CD14-positive monocyte (primary cell): ENCODE measurements at regions not wholly inside any gene's neighbourhood (a gene's known extent, or its start where the extent isn't known, plus 50 kb on each side); places are given as distances from the start of the nearest gene placed in this dataset. TPM values are rescaled to one million over a fixed set of nuclear protein-coding genes. Genes with fewer than 3 reads are reported as not detected.

ENCODE experiments used
- DNase-seq, 3 donors: peaks; one replicate each; pipeline ENCODE4 v3.0.0-alpha.2; 2011 to 2022
- H2AFZ ChIP-seq: 2 replicates; pipeline ENCODE4 v1.6.0; 2012; ENCODE audit warnings: mild to moderate bottlenecking, low read depth, low read length, inconsistent platforms; ENCODE audit not compliant: insufficient read depth, poor library complexity, severe bottlenecking
- H3K27ac ChIP-seq, 2 donors: 1 replicate in 1 of 2; 2 replicates in 1 of 2; pipeline ENCODE4 v1.5.1; 2012 to 2013; ENCODE audit warnings: low read length in 2 of 2, control low read depth in 1 of 2, inconsistent platforms in 1 of 2, low read depth in 1 of 2, mild to moderate bottlenecking in 1 of 2
- H3K27me3 ChIP-seq, 2 donors: one replicate each; pipeline versions ENCODE4 v1.6.0 to v1.6.1; 2011 to 2013; ENCODE audit warnings: low read length in 2 of 2; ENCODE audit not compliant: control insufficient read depth in 2 of 2, insufficient read depth in 2 of 2
- H3K36me3 ChIP-seq, 2 donors: replicated peaks in 1 of 2; 1 replicate in 1 of 2; 2 replicates in 1 of 2; pipeline versions ENCODE4 v1.5.1 to v1.6.1; 2012 to 2013; ENCODE audit warnings: low read length in 2 of 2, control low read depth in 1 of 2, inconsistent platforms in 1 of 2, mild to moderate bottlenecking in 1 of 2; ENCODE audit not compliant: insufficient read depth in 2 of 2, control insufficient read depth in 1 of 2
- H3K4me1 ChIP-seq, 2 donors: 1 replicate in 1 of 2; 2 replicates in 1 of 2; pipeline versions ENCODE4 v1.5.1 to v1.6.1; 2012 to 2013; ENCODE audit warnings: low read length in 2 of 2, control low read depth in 1 of 2, inconsistent platforms in 1 of 2, mild to moderate bottlenecking in 1 of 2, moderate library complexity in 1 of 2; ENCODE audit not compliant: insufficient read depth in 2 of 2, control insufficient read depth in 1 of 2
- H3K4me2 ChIP-seq: replicated peaks from 2 replicates; pipeline ENCODE3; 2012; ENCODE audit warnings: low read length, moderate library complexity, mild to moderate bottlenecking; ENCODE audit not compliant: poor library complexity, severe bottlenecking; ENCODE audit errors: extremely low read depth
- H3K4me3 ChIP-seq, 3 experiments: fragments of 200-600 bp in 1 of 3; sonication (generic) in 1 of 3; replicated peaks in 1 of 3; 1 replicate in 2 of 3; 2 replicates in 1 of 3; pipeline ENCODE4 v1.5.1; 2011 to 2013; ENCODE audit warnings: low read length in 3 of 3, mild to moderate bottlenecking in 3 of 3, control low read depth in 2 of 3, low read depth in 2 of 3, inconsistent platforms in 1 of 3, moderate library complexity in 1 of 3
- H3K79me2 ChIP-seq: 2 replicates; pipeline ENCODE4 v1.6.0; 2012; ENCODE audit warnings: mild to moderate bottlenecking, control low read depth, inconsistent platforms, low read length, moderate library complexity; ENCODE audit not compliant: insufficient read depth
- H3K9ac ChIP-seq: 2 replicates; pipeline ENCODE4 v1.6.0; 2017; ENCODE audit warnings: low read length, mild to moderate bottlenecking; ENCODE audit not compliant: insufficient read depth, poor library complexity, severe bottlenecking
- H3K9me3 ChIP-seq, 2 donors: replicated peaks in 1 of 2; 1 replicate in 1 of 2; 2 replicates in 1 of 2; pipeline versions ENCODE4 v1.5.1 to v1.6.1; 2012 to 2013; ENCODE audit warnings: low read length in 2 of 2, control low read depth in 1 of 2; ENCODE audit not compliant: control insufficient read depth in 1 of 2, insufficient read depth in 1 of 2
- H4K20me1 ChIP-seq: 2 replicates; pipeline ENCODE4 v1.6.0; 2012; ENCODE audit warnings: mild to moderate bottlenecking, low read length, control low read depth, moderate library complexity; ENCODE audit not compliant: insufficient read depth
- H3K27ac Mint-ChIP-seq, 7 donors: one replicate each; pipeline ENCODE4 v1.8.0; 2020; ENCODE audit warnings: mild to moderate bottlenecking in 7 of 7, mixed read lengths in 7 of 7, moderate library complexity in 6 of 7, inconsistent platforms in 2 of 7
- H3K27me3 Mint-ChIP-seq, 3 donors: one replicate each; pipeline ENCODE4 v1.8.0; 2021 to 2022; ENCODE audit warnings: low read depth in 3 of 3, mild to moderate bottlenecking in 3 of 3, mixed read lengths in 3 of 3, moderate library complexity in 3 of 3, inconsistent platforms in 1 of 3
- H3K36me3 Mint-ChIP-seq, 2 donors: one replicate each; pipeline ENCODE4 v1.8.0; 2020; ENCODE audit warnings: mixed read lengths in 2 of 2, inconsistent platforms in 1 of 2, mild to moderate bottlenecking in 1 of 2
- H3K4me1 Mint-ChIP-seq: one replicate; pipeline ENCODE4 v1.8.0; 2020; ENCODE audit warnings: mild to moderate bottlenecking, mixed read lengths
- H3K4me3 Mint-ChIP-seq, 2 donors: one replicate each; pipeline ENCODE4 v1.8.0; 2020; ENCODE audit warnings: mild to moderate bottlenecking in 2 of 2, mixed read lengths in 2 of 2, moderate library complexity in 1 of 2
- H3K9me3 Mint-ChIP-seq, 7 donors: one replicate each; pipeline ENCODE4 v1.8.0; 2020 to 2022; ENCODE audit warnings: mixed read lengths in 7 of 7, mild to moderate bottlenecking in 6 of 7, moderate library complexity in 6 of 7, inconsistent platforms in 2 of 7
- CTCF ChIP-seq: fragments of 200-600 bp; IDR thresholded peaks from one replicate; pipeline ENCODE4 v1.8.0; 2022; ENCODE audit warnings: antibody characterized with exemption, mild to moderate bottlenecking
- WGBS: methylation state at CpG from one replicate; pipeline ENCODE4 v1.1.5; 2013; ENCODE audit warnings: missing lambda C conversion rate; ENCODE audit not compliant: insufficient coverage; 5-methylcytosine and 5-hydroxymethylcytosine counted together
- intact Hi-C, 2 donors: fragments of 100-400 bp; cut with micrococcal nuclease; formaldehyde crosslinking; loops; one replicate each; pipeline versions ENCODE4 v1.15.0 to v1.15.1; 2023
- small RNA-seq: library from RNA; depleted of rRNA; stranded (forward); fragments of <200 nt; gene quantifications from one replicate; pipeline ENCODE3, GENCODE V24; 2012; ENCODE audit warnings: low read depth; ENCODE audit not compliant: insufficient read length

DNA sequence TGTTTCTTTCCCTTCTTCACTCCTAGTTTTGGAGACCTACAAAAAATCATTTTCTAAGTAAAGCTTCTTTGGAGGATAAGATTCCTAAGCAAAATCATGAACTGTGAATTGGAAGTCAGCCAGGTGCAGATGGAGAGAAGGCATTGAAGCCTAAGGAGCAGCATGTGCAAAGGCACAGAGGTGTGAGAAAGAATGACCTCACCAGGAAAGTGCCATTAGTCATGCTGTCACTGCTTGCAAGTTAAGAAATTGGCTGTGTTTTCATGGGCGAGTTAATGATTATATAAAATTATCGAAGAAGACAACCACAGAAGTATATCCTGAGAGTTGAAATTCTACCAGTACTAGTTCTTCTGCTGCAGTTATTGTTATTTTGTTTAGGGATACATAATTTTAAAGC, 80.3 kb upstream of the KLHL1 start:
- no peaks in the 10 kb centered on the region for H4K20me1 ChIP-seq
- H3K4me2 ChIP-seq: no peak overlapping the region
- no peaks in the 10 kb centered on the region for H3K4me1 ChIP-seq
- Mint-ChIP-seq H3K27me3 (no peaks in the 10 kb centered on the region), H3K4me3 (no peak overlapping the region), H3K4me1 (no peaks in the 10 kb centered on the region), H3K36me3 (no peaks in the 10 kb centered on the region), H3K9me3 (peaks cover 0 to 2% (median 0%) of the 10 kb centered on the region in 7 donors), H3K27ac (no peak overlapping the region)
- no peaks in the 10 kb centered on the region for H3K27me3 ChIP-seq
- no CpG with 5 or more reads among the region's 2 CpGs for WGBS
- intact Hi-C loops: no loop called here
- no peak overlapping the region for H3K27ac ChIP-seq
- no peak for TF ChIP-seq CTCF
- no peaks in the 10 kb centered on the region for H3K79me2 ChIP-seq
- H3K9me3 ChIP-seq: peaks cover 0 to 3% of the 10 kb centered on the region in 2 donors
- no peak overlapping the region for H2AFZ ChIP-seq
- no peak for DNase-seq
- no peak overlapping the region for H3K4me3 ChIP-seq
- H3K36me3 ChIP-seq: no peaks in the 10 kb centered on the region
- H3K9ac ChIP-seq: no peak overlapping the region

DNA sequence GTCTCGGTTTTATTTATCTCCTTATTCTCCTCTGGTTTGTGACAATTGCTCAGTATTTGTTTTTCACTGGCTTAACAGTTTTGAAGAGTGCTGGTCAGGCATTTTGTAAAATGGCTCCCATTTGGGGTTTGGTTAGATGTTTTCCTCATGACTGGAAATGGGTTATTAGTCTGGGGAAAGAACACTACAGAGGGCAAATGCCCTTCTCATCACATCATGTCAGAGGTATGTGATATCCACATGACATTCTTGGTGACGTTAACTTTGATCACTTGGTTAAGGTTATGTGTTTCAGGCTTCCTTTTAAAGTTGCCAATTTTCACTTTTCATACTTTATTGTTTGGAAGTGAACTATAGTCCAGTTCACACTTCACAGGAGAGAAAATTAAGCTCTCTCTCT, 74.8 kb upstream of the KLHL1 start:
- Histone ChIP-seq H4K20me1 (no peaks in the 10 kb centered on the region), H2AFZ (no peak overlapping the region), H3K4me2 (no peak overlapping the region), H3K4me1 (no peaks in the 10 kb centered on the region), H3K36me3 (no peaks in the 10 kb centered on the region), H3K79me2 (no peaks in the 10 kb centered on the region), H3K27ac (no peak overlapping the region), H3K27me3 (no peaks in the 10 kb centered on the region), H3K4me3 (no peak overlapping the region), H3K9me3 (peaks cover 0 to 3% of the 10 kb centered on the region in 2 donors), H3K9ac (no peak overlapping the region)
- no CpG with 5 or more reads among the region's 2 CpGs for WGBS
- DNase-seq: no peak
- Mint-ChIP-seq H3K27ac (no peak overlapping the region), H3K36me3 (no peaks in the 10 kb centered on the region), H3K9me3 (peaks cover 0 to 2% (median 0%) of the 10 kb centered on the region in 7 donors), H3K4me3 (no peak overlapping the region), H3K27me3 (no peaks in the 10 kb centered on the region), H3K4me1 (no peaks in the 10 kb centered on the region)
- TF ChIP-seq CTCF: no peak
- intact Hi-C loops: no loop called here

Small RNAs in the stretch of these regions (small RNA-seq; reads per million reads assigned to genes)
- gene AL445264.1 (not detected), gene RNU6-54P (not detected)
